Esophagus squamous epithelium (tissue), 4 donors: ENCODE measurements at regions not wholly inside any gene's neighbourhood (a gene's known extent, or its start where the extent isn't known, plus 50 kb on each side); places are given as distances from the start of the nearest gene placed in this dataset.

Experiments used
- POLR2A ChIP-seq, 4 donors: fragments of 450-650 bp; IDR thresholded peaks; one replicate each; pipeline ENCODE4 v1.6.1; 2017; ENCODE audit warnings: antibody characterized with exemption in 4 of 4, mild to moderate bottlenecking in 4 of 4, moderate library complexity in 3 of 4
- TF ChIP-seq, protein P1 (sequence below), 6 experiments: fragments of 450-650 bp in 4 of 6; fragments of 200-600 bp in 2 of 6; sonication (generic) in 2 of 6; IDR thresholded peaks; one replicate each; pipeline ENCODE4 v1.5.1; 2016 to 2019; ENCODE audit warnings: antibody characterized with exemption in 6 of 6, mild to moderate bottlenecking in 4 of 6, moderate library complexity in 4 of 6

DNA sequence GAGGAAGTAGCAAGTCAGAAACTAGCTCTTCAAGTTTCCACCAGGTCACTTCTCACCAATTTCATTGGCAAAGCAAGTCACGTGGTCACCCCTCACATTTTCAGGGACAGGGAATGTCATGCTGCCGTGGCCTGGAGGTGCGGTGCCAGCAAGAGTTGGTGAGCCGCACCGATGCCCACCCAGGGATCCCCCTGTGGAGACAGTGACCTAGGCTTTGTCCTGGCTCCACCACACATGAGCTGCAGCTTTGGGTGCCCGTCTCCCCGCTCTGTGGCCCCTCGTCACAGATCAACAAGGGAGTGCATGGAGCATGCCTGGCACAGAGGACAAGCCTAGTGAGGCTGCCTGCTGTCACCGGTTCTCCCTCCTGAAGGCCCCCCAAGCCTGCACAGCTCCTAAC, 226.7 kb upstream of the PPP2R2D start:
- TF ChIP-seq, protein P1, sequence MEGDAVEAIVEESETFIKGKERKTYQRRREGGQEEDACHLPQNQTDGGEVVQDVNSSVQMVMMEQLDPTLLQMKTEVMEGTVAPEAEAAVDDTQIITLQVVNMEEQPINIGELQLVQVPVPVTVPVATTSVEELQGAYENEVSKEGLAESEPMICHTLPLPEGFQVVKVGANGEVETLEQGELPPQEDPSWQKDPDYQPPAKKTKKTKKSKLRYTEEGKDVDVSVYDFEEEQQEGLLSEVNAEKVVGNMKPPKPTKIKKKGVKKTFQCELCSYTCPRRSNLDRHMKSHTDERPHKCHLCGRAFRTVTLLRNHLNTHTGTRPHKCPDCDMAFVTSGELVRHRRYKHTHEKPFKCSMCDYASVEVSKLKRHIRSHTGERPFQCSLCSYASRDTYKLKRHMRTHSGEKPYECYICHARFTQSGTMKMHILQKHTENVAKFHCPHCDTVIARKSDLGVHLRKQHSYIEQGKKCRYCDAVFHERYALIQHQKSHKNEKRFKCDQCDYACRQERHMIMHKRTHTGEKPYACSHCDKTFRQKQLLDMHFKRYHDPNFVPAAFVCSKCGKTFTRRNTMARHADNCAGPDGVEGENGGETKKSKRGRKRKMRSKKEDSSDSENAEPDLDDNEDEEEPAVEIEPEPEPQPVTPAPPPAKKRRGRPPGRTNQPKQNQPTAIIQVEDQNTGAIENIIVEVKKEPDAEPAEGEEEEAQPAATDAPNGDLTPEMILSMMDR (IDR thresholded peaks at IDR 0.05): no peak
- TF ChIP-seq POLR2A (IDR thresholded peaks at IDR 0.05): no peak
